ENCODE measurements at regions not wholly inside any gene's neighbourhood (a gene's known extent, or its start where the extent isn't known, plus 50 kb on each side); places are given as distances from the start of the nearest gene placed in this dataset.

GRCh38 chr5:92885950-92886349 is 695.1 kb downstream of the NR2F1-AS1 start:
- Histone ChIP-seq H3K27ac (ENCODE audit: low read length) (no peak overlapping the region), H3K4me2 (ENCODE audit: low read length) (no peak overlapping the region), H3K9me3 (ENCODE audit: low read length) (peaks cover 2% of the 10 kb centered on the region), H2AFZ (ENCODE audit: low read depth, low read length) (no peak overlapping the region), H3K9me2 (ENCODE audit: insufficient read depth, low read length) (no peaks in the 10 kb centered on the region), H3K9ac (ENCODE audit: low read length) (no peak overlapping the region), H4K20me1 (ENCODE audit: insufficient read depth) (no peaks in the 10 kb centered on the region), H3K79me2 (replicated peaks; ENCODE audit: insufficient read depth, low read length) (no peaks in the 10 kb centered on the region), H3F3A (ENCODE audit: insufficient read depth, low read length, poor library complexity, severe bottlenecking) (no peaks in the 10 kb centered on the region), H3K4me3 (ENCODE audit: low read length) (no peak overlapping the region), H3K36me3 (ENCODE audit: insufficient read depth, low read length) (no peaks in the 10 kb centered on the region), H3K27me3 (ENCODE audit: insufficient read depth, low read depth, low read length) (no peaks in the 10 kb centered on the region)
- TF ChIP-seq CTCF (IDR thresholded peaks at IDR 0.05; ENCODE audit: poor library complexity, severe bottlenecking): no peak
- TF ChIP-seq EP300 (conservative IDR thresholded peaks at IDR 0.05; ENCODE audit: poor library complexity, severe bottlenecking): no peak
- no peak for TF ChIP-seq POLR2AphosphoS5 (IDR thresholded peaks at IDR 0.05)

- no peaks in the 10 kb centered on the region for H3K9me2 ChIP-seq (ENCODE audit: insufficient read depth, low read length)
- no peak overlapping the region for H3K4me2 ChIP-seq (ENCODE audit: low read length)
- TF ChIP-seq TAF1 (IDR thresholded peaks at IDR 0.05; ENCODE audit: low read depth): no peak
- peak; percentile 51 for TF ChIP-seq REST (IDR thresholded peaks at IDR 0.05; ENCODE audit: borderline replicate concordance)
- no peak for TF ChIP-seq SMC3 (conservative IDR thresholded peaks at IDR 0.05; ENCODE audit: poor library complexity)
- TF ChIP-seq CTCF (IDR thresholded peaks at IDR 0.05; ENCODE audit: poor library complexity, severe bottlenecking): peak; percentile 47
- TF ChIP-seq EZH2 (IDR thresholded peaks at IDR 0.05; ENCODE audit: borderline replicate concordance, insufficient read depth, low read length, poor library complexity, severe bottlenecking): no peak
- TF ChIP-seq EP300 (conservative IDR thresholded peaks at IDR 0.05; ENCODE audit: poor library complexity, severe bottlenecking): peak; percentile 97
- peak; percentile 77 for TF ChIP-seq POLR2AphosphoS5 (IDR thresholded peaks at IDR 0.05)
- TF ChIP-seq MXI1 (conservative IDR thresholded peaks at IDR 0.05; ENCODE audit: poor library complexity, severe bottlenecking): no peak
- TF ChIP-seq RAD21 (conservative IDR thresholded peaks at IDR 0.05): peak; percentile 29
These were observed 696.5 kb downstream of the NR2F1-AS1 start for GRCh38 chr5:92884469-92884868.

More at GRCh38 chr5:92884469-92884868, 696.5 kb downstream of the NR2F1-AS1 start:
- Histone ChIP-seq H3K79me2 (replicated peaks; ENCODE audit: insufficient read depth, low read length) (no peaks in the 10 kb centered on the region), H3K27me3 (ENCODE audit: insufficient read depth, low read depth, low read length) (no peaks in the 10 kb centered on the region), H3K4me3 (ENCODE audit: low read length) (peak overlapping the region; percentile 17), H4K20me1 (ENCODE audit: insufficient read depth) (no peaks in the 10 kb centered on the region), H3F3A (ENCODE audit: insufficient read depth, low read length, poor library complexity, severe bottlenecking) (no peaks in the 10 kb centered on the region), H3K9ac (ENCODE audit: low read length) (peak overlapping the region; percentile 15), H3K9me3 (ENCODE audit: low read length) (peaks cover 2% of the 10 kb centered on the region), H3K36me3 (ENCODE audit: insufficient read depth, low read length) (no peaks in the 10 kb centered on the region), H3K27ac (ENCODE audit: low read length) (peak overlapping the region; percentile 71), H2AFZ (ENCODE audit: low read depth, low read length) (no peak overlapping the region)
